ENCODE measurements at regions not wholly inside any gene's neighbourhood (a gene's known extent, or its start where the extent isn't known, plus 50 kb on each side); places are given as distances from the start of the nearest gene placed in this dataset.

- TF ChIP-seq CTCF (IDR thresholded peaks at IDR 0.05), result no peak
- TF ChIP-seq POLR2A (IDR thresholded peaks at IDR 0.05), result no peak
Observed at GRCh38 chr5:107285772-107286171, 385.0 kb downstream of the EFNA5 start.
